Panc1 (cell line): ENCODE measurements at regions not wholly inside any gene's neighbourhood (a gene's known extent, or its start where the extent isn't known, plus 50 kb on each side); places are given as distances from the start of the nearest gene placed in this dataset.

Source experiments
- ATAC-seq: fragments of 200-7000 bp; cut with Tn5 transposase; 2 replicates; pipeline ENCODE4 v1.9.1; 2020; ENCODE audit warnings: mild to moderate bottlenecking, moderate library complexity
- BruUV-seq: library from RNA; stranded (reverse); fragments of 400-500 nt; replicated peaks from 2 replicates; lab custom pipeline; 2021; lab: Mats Ljungman, UMichigan
- CTCF ChIA-PET: fragments of 300-600 bp; sonication (Branson Sonifier 250); formaldehyde crosslinking; loops from one replicate; lab custom pipeline; 2022; ENCODE audit warnings: antibody characterized with exemption; lab: Charles Lee
- POLR2A ChIA-PET: fragments of 300-600 bp; sonication (Branson Sonifier 250); formaldehyde crosslinking; loops from one replicate; lab custom pipeline; 2022; ENCODE audit warnings: antibody characterized with exemption; lab: Charles Lee
- DNase-seq: peaks from one replicate; pipeline ENCODE4 v3.0.0-alpha.2; 2010; ENCODE audit warnings: low read depth, low spot score
- H3K27ac ChIP-seq: 2 replicates; pipeline ENCODE4 v1.5.1; 2011; ENCODE audit warnings: mild to moderate bottlenecking, low read length, inconsistent platforms
- H3K27me3 ChIP-seq: fragments of 200-500 bp; sonication (Bioruptor generic); 2 replicates; pipeline ENCODE4 v1.6.0; 2014; ENCODE audit warnings: low read length, inconsistent platforms; ENCODE audit not compliant: control insufficient read depth, insufficient read depth
- H3K36me3 ChIP-seq: fragments of 200-500 bp; sonication (Bioruptor generic); 2 replicates; pipeline ENCODE4 v1.5.1; 2014; ENCODE audit warnings: inconsistent platforms, mild to moderate bottlenecking, low read length, moderate library complexity; ENCODE audit not compliant: control insufficient read depth, insufficient read depth
- H3K4me1 ChIP-seq: 2 replicates; pipeline ENCODE4 v1.5.1; 2011; ENCODE audit warnings: inconsistent platforms, mild to moderate bottlenecking, low read length, moderate library complexity; ENCODE audit not compliant: control insufficient read depth, insufficient read depth
- H3K4me3 ChIP-seq, 2 experiments: 2 replicates each; pipeline ENCODE4 v1.5.1; 2011 to 2012; ENCODE audit warnings: low read depth in 2 of 2, low read length in 2 of 2, mild to moderate bottlenecking in 2 of 2, inconsistent platforms in 1 of 2, moderate library complexity in 1 of 2
- H3K9me3 ChIP-seq: fragments of 200-500 bp; sonication (Bioruptor generic); 2 replicates; pipeline ENCODE4 v1.5.1; 2014; ENCODE audit warnings: low read depth, mild to moderate bottlenecking, inconsistent platforms, low read length, moderate library complexity; ENCODE audit not compliant: control insufficient read depth, insufficient read depth
- CTCF ChIP-seq: fragments of 450-650 bp; IDR thresholded peaks from 2 replicates; pipeline ENCODE4 v1.5.1; 2017; ENCODE audit warnings: mild to moderate bottlenecking
- POLR2AphosphoS5 ChIP-seq: IDR thresholded peaks from 2 replicates; pipeline ENCODE4 v1.6.1; 2012; ENCODE audit warnings: mild to moderate bottlenecking, low read depth, low read length, moderate library complexity
- REST ChIP-seq, 2 experiments: IDR thresholded peaks; 2 replicates each; pipeline ENCODE4 v1.6.1; 2011 to 2012; ENCODE audit warnings: low read depth in 2 of 2, control low read depth in 1 of 2, low read length in 1 of 2, mild to moderate bottlenecking in 1 of 2, moderate library complexity in 1 of 2; ENCODE audit not compliant: insufficient read depth in 1 of 2
- SIN3A ChIP-seq: IDR thresholded peaks from 2 replicates; pipeline ENCODE4 v1.6.1; 2012; ENCODE audit warnings: low read depth, mild to moderate bottlenecking, low read length, moderate library complexity, borderline replicate concordance; ENCODE audit not compliant: insufficient read depth
- TCF7L2 ChIP-seq: IDR thresholded peaks from 2 replicates; pipeline ENCODE4 v1.6.1; 2011; ENCODE audit warnings: mild to moderate bottlenecking, low read depth, low read length, inconsistent platforms
- in situ Hi-C: cut with HindIII; loops from 2 replicates; pipeline ENCODE4 v1.10.0; 2016; ENCODE audit warnings: low sequenced_read_pairs, low pct_unique_long_range_greater_than_20kb
- intact Hi-C: fragments of 100-400 bp; cut with micrococcal nuclease; formaldehyde crosslinking; loops from one replicate; pipeline ENCODE4 v1.10.0; 2022; ENCODE audit not compliant: unreplicated experiment

GRCh38 chr3:82196645-82197044, 435.2 kb upstream of the GBE1 start:
- no peak for ATAC-seq
- POLR2A ChIA-PET, result no interaction called here
- in situ Hi-C loops, result no loop called here
- TF ChIP-seq SIN3A (no peak), POLR2AphosphoS5 (no peak), TCF7L2 (no peak), CTCF (no peak), REST (IDR thresholded peaks at IDR 0.05; ENCODE audit: insufficient read depth in 1 of 2, low read depth in 2 of 2, low read length in 1 of 2) (no peak)
- Histone ChIP-seq H3K36me3 (no peaks in the 10 kb centered on the region), H3K27me3 (no peaks in the 10 kb centered on the region), H3K27ac (no peak overlapping the region), H3K4me1 (no peaks in the 10 kb centered on the region), H3K4me3 (no peak overlapping the region), H3K9me3 (no peaks in the 10 kb centered on the region)
- intact Hi-C loops, result no loop called here
- CTCF ChIA-PET, result no interaction called here
- no peak for DNase-seq
- no TSS peak for BruUV-seq

GRCh38 chr3:82194870-82195269, 433.4 kb upstream of the GBE1 start:
- no TSS peak for BruUV-seq

More at GRCh38 chr3:82194870-82195269, 433.4 kb upstream of the GBE1 start:
- H3K4me1 ChIP-seq, result no peaks in the 10 kb centered on the region
- no peaks in the 10 kb centered on the region for H3K27me3 ChIP-seq
- POLR2A ChIA-PET, result no interaction called here
- H3K36me3 ChIP-seq, result no peaks in the 10 kb centered on the region
- TF ChIP-seq REST (IDR thresholded peaks at IDR 0.05; ENCODE audit: insufficient read depth in 1 of 2, low read depth in 2 of 2, low read length in 1 of 2), result no peak
- no peak for TF ChIP-seq TCF7L2
- TF ChIP-seq CTCF, result no peak
- TF ChIP-seq POLR2AphosphoS5, result no peak
- TF ChIP-seq SIN3A, result no peak
- DNase-seq (no peak), ATAC-seq (no peak)
- in situ Hi-C loops, result no loop called here
- CTCF ChIA-PET, result no interaction called here
- H3K27ac ChIP-seq, result no peak overlapping the region
- H3K4me3 ChIP-seq, result no peak overlapping the region
- no peaks in the 10 kb centered on the region for H3K9me3 ChIP-seq
- intact Hi-C loops, result no loop called here
